ENCODE measurements at regions not wholly inside any gene's neighbourhood (a gene's known extent, or its start where the extent isn't known, plus 50 kb on each side); places are given as distances from the start of the nearest gene placed in this dataset.
"Not testable (repeated sequence)": the region's sequence is repeated elsewhere in the genome, so short reads cannot be mapped to it uniquely, and the experiment has no call there.

GRCh38 chr18:1848716-1849115 lies 722.6 kb downstream of the METTL4 start:
- DNase-seq (ENCODE audit: low spot score): no peak

GRCh38 chr18:1849386-1849785 lies 721.9 kb downstream of the METTL4 start:
- DNase-seq (ENCODE audit: low spot score): no peak

GRCh38 chr18:1857281-1857680 lies 714.0 kb downstream of the METTL4 start:
- not testable (repeated sequence) for DNase-seq (ENCODE audit: low spot score)

- no peak for DNase-seq (ENCODE audit: low spot score)
Measured at GRCh38 chr18:1861473-1861872, 709.8 kb downstream of the METTL4 start.

- no peak for DNase-seq (ENCODE audit: low spot score)
Measured at GRCh38 chr18:1865869-1866268, 705.4 kb downstream of the METTL4 start.

GRCh38 chr18:1872274-1872673 lies 699.0 kb downstream of the METTL4 start:
- DNase-seq (ENCODE audit: low spot score): no peak

GRCh38 chr18:1875219-1875618 lies 696.1 kb downstream of the METTL4 start:
- DNase-seq (ENCODE audit: low spot score): no peak

- DNase-seq (ENCODE audit: low spot score): no peak
Measured at GRCh38 chr18:1884623-1885022, 686.7 kb downstream of the METTL4 start.

GRCh38 chr18:1891641-1892040 lies 679.7 kb downstream of the METTL4 start:
- no peak for DNase-seq (ENCODE audit: low spot score)

GRCh38 chr18:1892191-1892590 lies 679.1 kb downstream of the METTL4 start:
- DNase-seq (ENCODE audit: low spot score): no peak

- peak; percentile 6 for DNase-seq (ENCODE audit: low spot score)
Measured at GRCh38 chr18:1895456-1896185, 675.7 kb downstream of the METTL4 start.

GRCh38 chr18:1906421-1906820 lies 664.9 kb downstream of the METTL4 start:
- DNase-seq (ENCODE audit: low spot score): no peak

- DNase-seq (ENCODE audit: low spot score): no peak
Measured at GRCh38 chr18:1907470-1908206, 663.7 kb downstream of the METTL4 start.

- DNase-seq (ENCODE audit: low spot score): no peak
Measured at GRCh38 chr18:1914489-1914888, 656.8 kb downstream of the METTL4 start.

GRCh38 chr18:1916869-1917523 lies 654.3 kb downstream of the METTL4 start:
- DNase-seq (ENCODE audit: low spot score): no peak

GRCh38 chr18:1917569-1917968 lies 653.7 kb downstream of the METTL4 start:
- no peak for DNase-seq (ENCODE audit: low spot score)

- no peak for DNase-seq (ENCODE audit: low spot score)
Measured at GRCh38 chr18:1922066-1922465, 649.2 kb downstream of the METTL4 start.

GRCh38 chr18:1928711-1929110 lies 642.6 kb downstream of the METTL4 start:
- DNase-seq (ENCODE audit: low spot score): no peak

- no peak for DNase-seq (ENCODE audit: low spot score)
Measured at GRCh38 chr18:1929720-1930119, 641.6 kb downstream of the METTL4 start.

- DNase-seq (ENCODE audit: low spot score): no peak
Measured at GRCh38 chr18:1930291-1931270, 640.7 kb downstream of the METTL4 start.

GRCh38 chr18:1952486-1952885 lies 618.8 kb downstream of the METTL4 start:
- DNase-seq (ENCODE audit: low spot score): no peak
